Ramos (cell line): ENCODE measurements at regions not wholly inside any gene's neighbourhood (a gene's known extent, or its start where the extent isn't known, plus 50 kb on each side); places are given as distances from the start of the nearest gene placed in this dataset.
"Not testable (repeated sequence)": the region's sequence is repeated elsewhere in the genome, so short reads cannot be mapped to it uniquely, and the experiment has no call there.

Experiments
- in situ Hi-C: fragments of 300-500 bp; cut with MboI; formaldehyde crosslinking; loops from one replicate; pipeline ENCODE4 v1.14.3; 2022; ENCODE audit warnings: low sequenced_read_pairs; ENCODE audit not compliant: unreplicated experiment

DNA sequence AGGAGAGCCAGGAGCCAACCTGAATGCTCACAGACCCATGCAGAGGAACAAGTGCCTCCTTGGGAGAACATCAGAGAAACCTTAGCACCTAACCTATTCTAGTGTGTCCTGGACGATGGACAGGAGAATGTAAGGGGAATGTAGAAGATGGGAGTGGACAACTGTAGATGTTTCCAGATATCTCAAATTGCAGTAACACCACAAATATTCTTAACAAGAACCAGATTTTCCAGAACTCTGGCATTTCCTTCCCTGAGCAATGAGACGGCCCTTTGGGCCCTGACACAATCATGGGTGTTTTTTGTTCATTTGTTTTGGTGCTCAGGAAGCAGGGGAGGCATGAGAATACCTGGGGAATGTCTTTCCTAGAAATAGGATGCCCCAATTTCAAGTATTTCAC, 196.1 kb upstream of the PRSS1 start:
- in situ Hi-C loops: no loop called here

DNA sequence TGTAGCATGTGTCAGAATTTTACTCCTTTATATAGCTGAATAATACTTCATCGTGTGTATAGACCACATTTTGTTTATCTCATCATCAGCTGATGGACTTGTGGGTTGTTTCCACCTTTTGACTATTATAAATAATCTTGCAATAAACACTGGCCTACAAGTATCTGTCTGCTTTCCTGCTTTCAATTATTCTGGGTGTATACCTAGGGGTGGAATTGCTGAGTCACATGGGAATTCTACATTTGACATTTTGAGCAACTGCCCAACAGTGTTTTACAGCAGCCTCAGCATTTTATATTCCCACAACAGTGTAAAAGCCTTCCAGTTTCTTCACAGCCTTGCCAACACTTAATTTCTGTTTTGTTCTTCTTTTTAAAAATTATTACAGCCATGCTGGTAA, 200.3 kb upstream of the PRSS1 start:
- in situ Hi-C loops: no loop called here

DNA sequence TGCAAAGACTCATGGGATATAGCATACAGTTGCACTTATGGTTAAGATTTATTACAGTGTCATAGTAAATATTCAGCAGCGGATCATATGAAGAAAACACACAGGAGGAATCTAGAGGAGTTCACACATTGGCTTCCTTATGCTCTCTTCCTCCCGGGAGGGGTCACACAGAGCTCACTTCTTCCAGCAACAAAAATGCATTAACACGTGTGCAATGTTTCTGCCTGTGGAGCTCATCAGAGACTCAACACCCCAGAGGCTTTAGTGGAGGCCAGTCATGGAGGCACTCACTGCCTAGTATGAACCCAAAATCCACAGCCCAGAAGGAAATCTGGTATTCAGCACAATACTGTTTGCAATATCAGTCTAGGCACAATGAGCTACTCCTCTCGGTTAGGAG, 202.8 kb upstream of the PRSS1 start:
- in situ Hi-C loops: no loop called here

DNA sequence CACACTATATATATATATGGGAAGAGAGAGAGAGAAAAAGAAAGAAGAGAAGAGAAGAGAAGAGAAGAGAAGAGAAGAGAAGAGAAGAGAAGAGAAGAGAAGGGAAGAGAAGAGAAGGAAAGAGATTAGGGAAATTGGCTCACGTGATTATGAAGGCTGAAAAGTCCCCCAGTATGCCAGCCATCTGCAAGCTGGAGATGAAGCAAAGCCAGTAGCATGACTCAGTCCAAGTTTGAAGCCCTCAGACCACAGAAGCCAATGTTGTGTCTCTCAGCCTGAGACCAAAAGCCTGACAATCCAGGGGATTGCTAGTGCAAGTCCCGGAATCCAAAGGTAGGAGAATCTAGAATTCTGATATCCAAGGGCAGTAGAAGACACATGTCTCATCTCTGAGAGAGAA, 206.3 kb upstream of the PRSS1 start:
- in situ Hi-C loops: no loop called here

DNA sequence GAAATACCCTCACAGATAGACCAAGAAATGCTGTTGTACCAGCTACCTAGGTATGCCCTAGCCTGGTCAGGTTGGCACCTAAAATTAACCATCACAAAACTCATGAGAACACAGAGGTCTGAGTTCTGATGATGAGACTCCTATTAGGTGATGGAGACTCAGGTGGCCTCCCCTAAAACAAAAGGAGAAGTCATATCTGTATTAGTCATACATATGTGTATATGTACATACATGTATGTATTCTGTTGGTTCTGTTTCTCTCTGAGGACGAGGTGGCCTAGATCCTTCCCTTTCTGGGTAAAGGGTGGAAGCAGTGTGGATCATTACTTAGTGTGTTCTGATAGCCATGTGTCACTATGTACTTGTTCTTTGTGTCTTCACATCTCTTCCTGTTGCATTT, 207.2 kb upstream of the PRSS1 start:
- in situ Hi-C loops: no loop called here

DNA sequence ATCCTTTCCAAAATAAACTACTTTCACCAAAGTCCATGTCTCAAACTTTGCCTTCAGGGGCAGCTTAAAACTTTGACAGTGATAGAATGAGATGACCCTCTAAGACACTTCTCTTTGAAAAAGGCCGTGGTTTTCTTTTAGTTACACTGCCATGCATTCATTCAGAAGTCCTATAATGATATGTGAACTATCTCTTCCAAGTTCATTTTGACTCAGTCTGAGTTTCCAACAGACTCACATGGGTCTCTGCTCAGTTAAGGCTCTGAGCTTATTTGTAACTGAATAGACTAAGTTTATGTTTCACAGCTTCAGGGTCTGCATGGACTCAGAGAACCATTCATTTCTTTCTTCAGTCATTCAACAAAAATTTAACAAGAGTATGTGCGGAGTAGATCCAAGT, 208.9 kb upstream of the PRSS1 start:
- in situ Hi-C loops: no loop called here

DNA sequence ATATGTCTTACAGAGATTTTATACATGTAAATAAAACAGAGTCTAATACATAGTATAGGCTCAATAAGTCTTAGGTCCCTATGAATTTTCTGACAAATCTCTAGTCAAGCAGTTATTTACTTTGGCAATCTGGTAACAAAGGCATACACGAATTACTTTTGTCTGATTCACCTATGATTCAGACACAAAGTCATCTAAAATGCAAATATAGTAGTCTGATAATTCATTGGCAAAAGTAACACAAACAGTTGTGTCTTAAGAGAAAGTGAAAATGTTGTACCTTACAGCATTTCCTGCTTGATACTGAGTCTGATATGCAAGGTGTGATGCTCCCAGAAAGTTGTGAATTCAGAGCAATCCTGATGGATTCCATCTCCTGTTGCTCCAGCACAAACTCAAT, 209.4 kb upstream of the PRSS1 start:
- in situ Hi-C loops: no loop called here

DNA sequence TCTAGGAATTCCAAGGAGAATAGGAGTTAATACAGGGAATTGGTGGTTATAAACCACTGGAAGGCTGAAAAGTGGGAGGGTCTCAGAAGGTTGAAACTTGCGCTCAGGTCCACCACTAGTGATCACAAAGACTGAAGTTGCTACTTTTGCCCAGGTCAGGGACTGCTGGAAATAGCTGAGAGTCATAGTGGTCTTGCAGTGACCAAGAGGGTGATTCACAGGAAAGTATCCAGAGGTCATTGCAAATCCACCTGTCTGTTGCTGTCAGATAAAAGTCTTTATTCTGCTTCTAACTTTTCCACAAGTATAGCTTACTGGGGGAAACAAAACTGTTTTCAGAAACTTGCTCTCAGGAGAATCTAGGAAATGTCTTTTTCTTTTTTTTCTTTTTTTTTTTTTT, 211.5 kb upstream of the PRSS1 start:
- in situ Hi-C loops: no loop called here

DNA sequence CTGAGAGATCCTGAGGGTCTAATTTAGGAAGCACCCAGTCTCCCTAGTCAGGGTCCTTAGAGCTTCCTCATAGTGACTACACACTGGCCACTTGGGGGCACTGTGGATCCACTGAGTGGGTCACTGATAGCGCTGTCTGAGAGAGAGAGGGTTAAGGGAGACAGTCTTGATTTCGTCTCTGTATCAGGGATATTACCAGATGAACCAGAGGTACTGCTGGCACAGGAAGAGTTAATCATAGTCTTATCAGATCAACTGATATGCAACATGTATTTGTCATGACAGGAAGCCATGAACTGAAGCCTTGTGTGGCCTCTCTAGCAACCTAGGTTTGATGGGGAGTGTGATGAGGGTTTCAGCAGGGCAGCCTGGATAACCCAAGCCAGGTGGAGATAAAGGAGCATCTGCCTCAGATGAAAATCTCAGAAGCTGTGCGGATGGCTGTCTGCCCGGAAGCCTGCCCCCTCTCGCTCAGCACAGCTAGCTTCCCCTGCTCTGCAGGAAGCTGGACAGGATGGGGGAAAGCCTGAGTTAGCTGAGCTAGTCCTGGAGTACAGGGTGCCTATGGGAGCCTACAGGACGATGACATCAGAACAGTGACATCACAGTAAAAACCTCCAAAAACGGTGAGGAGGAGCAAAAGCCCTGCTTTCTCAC, 214.0 kb upstream of the PRSS1 start:
- in situ Hi-C loops: no loop called here

DNA sequence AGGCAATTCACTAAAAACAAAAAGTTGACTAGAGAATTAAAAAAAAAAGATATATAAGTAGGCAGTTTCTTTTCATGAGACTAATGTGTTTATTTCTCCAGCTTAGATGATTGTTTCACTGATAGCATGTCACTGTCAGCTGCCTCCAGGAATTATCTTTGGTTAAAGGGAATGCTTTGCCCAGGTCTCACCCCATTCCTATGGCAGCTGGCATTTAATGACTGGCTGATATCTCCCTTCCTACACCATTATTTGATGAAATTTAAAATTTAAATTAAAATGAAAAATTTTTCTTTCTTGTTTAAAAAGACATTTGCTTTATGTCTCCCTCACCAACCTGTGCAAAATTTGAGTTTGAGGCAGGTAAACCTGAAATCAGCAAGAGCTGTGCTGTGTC, 214.5 kb upstream of the PRSS1 start:
- in situ Hi-C loops: no loop called here

DNA sequence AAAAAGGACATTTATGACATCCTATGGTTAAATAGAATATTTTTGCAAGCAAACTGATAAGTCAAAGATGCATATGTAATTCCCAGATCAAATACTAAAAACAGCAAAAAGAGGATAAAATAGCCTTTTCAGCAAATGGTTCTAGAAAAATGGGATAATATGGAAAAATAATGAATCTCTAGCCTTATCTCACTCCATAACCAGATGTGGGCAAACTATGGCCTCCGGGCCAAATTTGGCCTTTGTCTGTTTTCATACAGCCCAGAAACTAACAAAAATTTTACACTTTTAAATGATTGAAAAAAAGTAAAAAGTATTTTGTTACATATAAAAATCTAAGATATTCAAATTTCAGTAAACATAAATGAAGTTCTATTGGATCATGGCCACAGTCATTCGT, 215.4 kb upstream of the PRSS1 start:
- in situ Hi-C loops: no loop called here

DNA sequence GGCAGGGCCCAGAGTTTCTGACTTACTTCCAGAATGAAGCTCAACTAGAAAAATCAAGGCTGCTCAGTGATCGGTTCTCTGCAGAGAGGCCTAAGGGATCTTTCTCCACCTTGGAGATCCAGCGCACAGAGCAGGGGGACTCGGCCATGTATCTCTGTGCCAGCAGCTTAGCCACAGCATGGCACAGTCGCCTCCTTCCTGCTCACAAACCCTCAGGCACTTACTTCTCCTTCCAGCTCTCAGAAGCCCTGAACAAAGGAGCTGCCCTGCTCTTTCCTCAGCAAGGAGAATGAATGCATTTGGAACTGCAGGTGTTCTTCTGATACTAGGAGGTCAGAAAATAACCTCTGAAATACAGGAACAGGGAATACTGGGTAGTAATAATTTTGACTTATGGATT, 219.7 kb upstream of the PRSS1 start:
- in situ Hi-C loops: no loop called here

DNA sequence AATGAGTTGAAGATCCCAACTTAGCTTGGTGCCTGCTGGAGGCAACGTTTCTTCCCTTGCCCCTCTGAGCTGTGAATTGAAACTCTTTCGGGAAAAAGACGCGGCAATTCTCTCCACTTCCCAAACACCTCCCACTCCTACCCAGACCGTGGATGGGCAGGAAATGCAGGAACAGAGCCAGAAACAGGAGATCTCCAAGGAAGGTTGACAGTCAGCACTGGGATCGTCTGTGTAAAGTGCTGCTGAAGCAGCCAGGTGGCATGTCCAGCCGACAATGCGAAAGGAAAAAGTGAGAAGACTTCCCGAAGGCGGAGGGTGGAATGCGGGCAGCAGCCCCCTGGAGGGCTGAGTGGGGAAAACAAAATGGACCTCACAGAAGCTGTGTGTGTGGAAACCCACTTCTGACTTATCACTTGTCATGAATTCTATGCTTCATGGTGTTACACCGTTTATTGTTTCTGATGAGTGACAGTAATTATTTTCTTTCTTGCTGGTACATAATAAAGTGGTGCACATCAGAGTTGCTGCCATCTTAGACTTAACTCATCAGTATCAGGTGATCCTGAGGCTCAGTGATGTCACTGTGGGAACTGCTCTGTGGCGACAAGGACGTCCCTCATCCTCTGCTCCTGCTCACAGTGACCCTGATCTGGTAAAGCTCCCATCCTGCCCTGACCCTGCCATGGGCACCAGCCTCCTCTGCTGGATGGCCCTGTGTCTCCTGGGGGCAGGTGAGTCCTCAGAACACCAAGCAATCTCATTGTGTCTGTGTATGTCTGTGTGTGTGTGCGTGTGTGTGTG, 220.5 kb upstream of the PRSS1 start:
- in situ Hi-C loops: no loop called here

DNA sequence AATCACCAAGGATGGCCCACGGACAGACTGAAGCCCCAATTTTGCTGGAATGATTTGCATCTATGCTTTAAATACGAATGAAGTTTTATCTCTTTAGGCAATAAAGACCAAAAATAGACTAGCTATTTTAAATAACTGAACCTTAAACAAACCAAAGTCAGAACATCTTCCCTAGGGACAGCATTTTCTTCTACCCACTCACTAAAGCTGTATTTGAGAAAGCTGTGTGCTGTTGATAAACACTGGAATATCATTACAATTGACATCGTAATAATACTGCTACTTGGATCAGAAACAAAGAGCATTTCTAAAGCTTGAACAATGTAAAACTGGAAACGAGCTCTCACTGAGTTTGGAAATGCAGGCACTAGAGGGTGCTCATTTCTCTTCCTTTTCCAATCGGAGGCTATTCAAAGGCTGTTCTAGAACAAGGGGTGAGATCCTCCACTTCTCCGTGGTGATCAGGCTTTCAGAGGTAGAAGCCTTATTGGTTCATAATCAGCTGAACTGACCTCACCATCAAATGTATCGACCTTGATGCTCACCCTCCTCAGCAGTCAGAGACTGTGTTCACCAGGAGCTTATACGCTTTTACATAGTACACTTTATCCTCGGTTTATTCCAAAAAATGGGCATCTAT, 225.3 kb upstream of the PRSS1 start:
- in situ Hi-C loops: no loop called here

DNA sequence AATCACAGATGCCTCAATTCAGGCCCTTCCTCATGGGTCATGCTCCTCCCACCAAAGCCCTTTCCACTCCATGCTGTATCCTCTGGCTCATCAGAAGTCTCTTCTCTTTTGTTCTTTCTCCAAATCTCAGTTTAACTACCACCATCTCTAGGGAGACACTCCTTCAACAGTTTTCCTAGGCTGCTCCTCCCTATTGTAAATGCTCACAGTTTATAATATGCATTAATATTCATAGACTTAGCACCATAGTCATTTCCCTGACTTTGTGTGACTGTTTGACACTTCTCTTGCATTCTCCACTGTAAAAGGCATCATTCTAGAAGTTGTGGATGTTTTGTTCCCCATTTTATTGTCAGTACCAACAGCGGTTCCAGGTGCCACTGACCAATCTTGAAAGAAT, 226.5 kb upstream of the PRSS1 start:
- in situ Hi-C loops: no loop called here

DNA sequence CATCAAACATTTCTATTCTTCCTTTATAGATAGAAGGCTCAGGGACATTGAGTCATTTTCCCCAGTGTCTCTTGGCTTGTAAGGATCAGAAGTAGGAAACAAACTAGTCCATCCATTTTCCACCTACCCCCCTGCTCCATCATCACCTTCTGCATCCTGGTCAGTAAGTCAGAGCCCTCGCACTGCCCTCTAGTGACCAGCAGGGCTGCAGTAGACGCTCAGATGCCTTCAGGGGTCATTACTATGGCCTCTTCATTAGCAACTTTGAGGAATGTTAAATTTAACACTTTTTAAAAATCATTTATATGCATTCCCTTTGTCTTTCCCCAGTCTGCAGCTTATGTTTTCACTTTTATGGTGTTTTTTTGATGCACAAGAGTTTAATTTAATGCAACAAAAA, 228.4 kb upstream of the PRSS1 start:
- in situ Hi-C loops: not testable (repeated sequence)

DNA sequence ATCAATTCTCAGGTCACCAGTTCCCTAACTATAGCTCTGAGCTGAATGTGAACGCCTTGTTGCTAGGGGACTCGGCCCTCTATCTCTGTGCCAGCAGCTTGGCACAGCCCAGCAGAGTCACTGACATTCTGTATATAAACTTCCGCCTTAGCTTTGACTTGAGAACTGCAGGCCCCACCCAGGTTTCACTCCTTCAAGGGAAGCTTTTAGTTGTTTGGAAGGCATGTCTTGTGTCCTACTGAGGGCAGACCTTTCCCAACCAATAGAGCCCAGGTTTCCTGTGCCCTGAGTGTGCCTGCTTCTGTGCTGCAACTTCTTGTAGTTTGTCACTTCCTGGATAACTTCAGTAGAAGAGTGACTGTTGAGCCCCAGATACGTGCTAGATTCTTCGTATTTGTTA, 228.8 kb upstream of the PRSS1 start:
- in situ Hi-C loops: not testable (repeated sequence)

DNA sequence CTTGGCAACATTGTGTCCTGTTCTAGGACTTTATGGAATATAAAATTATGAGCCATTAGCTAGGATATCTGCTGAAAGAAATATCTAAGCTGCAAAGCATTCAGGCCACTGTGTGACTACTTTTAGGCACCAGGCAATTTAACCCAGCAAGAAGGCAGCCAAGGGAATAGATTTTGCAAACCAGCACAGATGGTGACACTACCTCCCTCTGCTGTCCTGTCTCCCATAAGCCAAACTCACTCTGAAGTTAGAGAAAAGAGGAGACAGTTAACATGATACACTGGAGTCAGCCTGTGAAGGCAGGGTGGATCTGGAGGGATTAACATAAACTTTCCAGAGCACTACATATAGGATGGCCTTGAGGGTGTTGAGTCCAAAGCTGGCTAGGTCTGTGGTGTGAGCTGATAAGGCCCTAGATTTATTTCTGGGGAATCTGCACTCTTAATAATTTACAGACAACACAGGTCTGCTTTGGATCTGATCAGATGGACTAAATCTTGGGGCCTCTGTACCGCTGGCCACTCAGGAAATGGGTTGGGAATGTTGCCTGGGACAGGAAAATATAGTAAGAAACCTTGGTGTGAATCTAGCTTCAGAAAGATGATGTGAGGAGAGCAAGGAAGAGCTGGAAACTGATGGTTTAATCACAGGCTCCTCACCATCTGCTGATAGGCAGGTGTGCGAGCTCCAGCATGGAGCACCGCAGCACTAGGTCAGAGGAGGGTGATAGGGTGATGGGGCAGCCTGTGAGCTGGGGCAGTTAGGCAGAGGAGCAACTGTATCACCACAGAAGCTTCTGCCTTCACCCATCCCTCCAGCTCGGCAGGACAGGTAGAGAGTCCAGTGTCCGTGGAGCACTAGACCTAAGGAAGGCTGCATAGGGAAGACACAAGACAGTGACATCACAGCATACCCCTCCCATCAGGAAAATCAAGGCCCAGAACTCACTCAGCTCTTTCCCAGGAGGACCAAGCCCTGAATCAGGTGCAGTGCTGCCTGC, 229.9 kb upstream of the PRSS1 start:
- in situ Hi-C loops: no loop called here

DNA sequence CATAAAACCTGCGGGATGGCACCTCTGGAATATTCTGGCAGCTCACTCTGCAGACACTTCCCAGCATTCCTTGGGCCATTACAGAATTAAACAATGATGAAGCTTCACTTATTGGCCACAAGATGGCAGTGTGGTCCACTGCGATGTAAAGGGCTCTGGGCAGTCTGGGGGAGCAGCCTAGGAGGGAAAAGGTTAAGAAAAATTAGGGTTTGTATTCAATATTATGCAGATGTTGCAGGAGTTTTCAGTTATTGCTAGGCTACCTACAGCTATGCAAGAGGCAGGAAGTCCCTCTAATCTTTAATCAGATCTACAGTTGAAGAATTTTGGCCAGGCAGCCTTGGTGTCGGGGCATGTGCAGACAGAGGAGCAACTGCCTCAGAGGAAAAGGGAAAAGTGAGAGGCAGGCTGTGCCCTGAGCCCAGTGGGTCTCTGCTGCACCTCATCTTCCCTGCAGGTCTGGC, 233.2 kb upstream of the PRSS1 start:
- in situ Hi-C loops: no loop called here

DNA sequence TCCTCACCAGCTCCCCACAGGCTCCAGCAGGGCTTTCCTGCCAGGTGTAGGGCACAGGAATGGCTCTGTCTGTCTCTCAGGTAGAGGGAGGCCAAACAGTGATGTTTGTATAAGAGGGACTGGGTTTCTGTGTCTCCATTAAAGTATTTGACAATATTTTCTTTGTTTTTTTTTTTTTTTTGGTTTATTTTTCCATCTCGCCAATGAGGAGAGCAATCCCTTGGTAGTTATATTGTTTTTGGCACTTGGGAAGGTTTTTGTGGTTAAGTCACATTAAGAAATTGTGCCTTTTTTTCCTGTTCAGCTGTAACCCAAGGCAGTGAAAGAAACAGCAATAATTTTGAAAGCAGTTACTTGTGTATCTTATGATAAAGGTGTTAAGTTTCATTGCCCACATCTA, 234.6 kb upstream of the PRSS1 start:
- in situ Hi-C loops: not testable (repeated sequence)
